HG02610 (cell line): ENCODE measurements at regions not wholly inside any gene's neighbourhood (a gene's known extent, or its start where the extent isn't known, plus 50 kb on each side); places are given as distances from the start of the nearest gene placed in this dataset.

ENCODE experiments used
- ATAC-seq: cut with Tn5 transposase; IDR thresholded peaks from one replicate; pipeline ENCODE4 v1.9.1; 2021; ENCODE audit warnings: mild to moderate bottlenecking, moderate library complexity; ENCODE audit not compliant: unreplicated experiment

DNA sequence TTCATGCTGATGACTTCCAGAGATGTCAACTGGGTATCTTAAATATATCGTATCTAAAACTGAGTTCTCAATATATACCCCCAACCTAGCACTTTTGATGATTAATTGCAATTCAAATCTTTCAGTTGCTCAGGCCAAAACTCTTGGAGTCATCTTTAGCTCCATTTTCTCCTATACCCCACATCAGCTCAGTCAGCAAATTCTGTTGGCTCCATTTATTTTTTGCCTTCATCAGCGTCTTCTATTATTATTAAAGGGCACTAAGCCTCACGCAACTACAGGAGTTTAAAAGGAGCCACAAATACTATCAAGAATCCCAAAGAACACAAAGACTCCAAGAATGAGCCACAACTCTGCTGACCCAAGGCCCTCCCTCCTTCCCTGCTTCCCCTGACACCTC lies 134.9 kb downstream of the KCTD12 start:
- no peak for ATAC-seq

DNA sequence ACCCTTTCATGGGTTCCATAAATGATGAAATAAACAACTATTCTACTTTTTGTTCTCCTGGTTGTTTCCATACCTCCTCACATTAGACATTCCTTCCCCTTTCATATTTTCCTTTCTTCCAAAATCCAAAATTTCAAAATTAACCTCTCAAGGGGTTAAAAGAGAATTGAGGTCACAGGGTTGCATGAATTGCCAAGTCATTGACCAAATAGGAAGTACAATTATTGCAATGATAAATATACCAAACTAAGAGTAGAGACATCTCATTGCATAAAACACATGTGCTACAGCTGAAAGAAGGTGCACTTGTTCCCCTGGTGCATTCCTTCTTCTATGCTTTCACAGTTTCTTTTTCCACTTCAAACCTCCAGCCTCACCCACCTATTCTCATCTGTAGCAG lies 136.1 kb downstream of the KCTD12 start:
- no peak for ATAC-seq

- ATAC-seq: peak; percentile 87
These were observed 140.7 kb downstream of the KCTD12 start for GRCh38 chr13:76745261-76746200.

DNA sequence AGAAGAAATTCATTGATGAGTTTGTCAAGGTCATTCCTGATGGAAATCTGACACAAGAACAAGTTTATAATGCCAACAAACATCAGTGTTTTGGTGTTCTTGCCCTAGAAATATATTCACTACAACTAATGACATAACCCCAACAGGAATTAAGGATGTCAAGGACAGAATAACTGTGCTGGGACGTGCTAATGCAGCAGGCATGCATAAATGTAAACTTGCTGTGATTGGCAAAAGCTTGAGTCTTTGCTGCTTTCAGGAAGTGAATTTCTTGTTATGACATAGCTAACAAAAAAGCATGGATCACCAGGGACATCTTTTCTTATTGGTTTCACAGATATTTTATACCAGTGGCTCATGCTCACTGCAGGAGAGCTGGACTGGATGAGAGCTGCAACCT lies 144.6 kb downstream of the KCTD12 start:
- ATAC-seq: no peak

DNA sequence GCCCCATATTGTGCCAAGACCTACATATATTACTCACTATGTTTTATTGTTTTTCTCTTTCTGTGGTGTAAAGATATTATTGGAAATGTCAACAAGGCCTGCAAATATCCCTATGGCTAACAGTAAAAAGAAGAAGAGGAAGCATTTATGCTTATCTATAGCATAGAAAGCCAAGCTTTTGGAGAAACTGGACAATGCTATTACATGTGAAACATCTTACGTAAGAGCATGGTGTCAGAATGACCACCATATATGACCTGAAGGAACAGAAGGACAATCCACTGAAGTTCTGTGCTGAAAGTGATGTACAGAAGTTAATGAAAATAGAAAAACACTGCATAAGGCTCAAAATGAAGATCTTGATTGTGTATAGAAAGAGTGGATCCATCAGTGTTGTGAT lies 145.2 kb downstream of the KCTD12 start:
- ATAC-seq: no peak

- ATAC-seq: no peak
These were observed 147.6 kb downstream of the KCTD12 start for GRCh38 chr13:76738616-76739015.

- no peak for ATAC-seq
These were observed 148.7 kb downstream of the KCTD12 start for GRCh38 chr13:76737526-76737925.

GRCh38 chr13:76735641-76736040 lies 150.6 kb downstream of the KCTD12 start:
- ATAC-seq: peak; percentile 73

DNA sequence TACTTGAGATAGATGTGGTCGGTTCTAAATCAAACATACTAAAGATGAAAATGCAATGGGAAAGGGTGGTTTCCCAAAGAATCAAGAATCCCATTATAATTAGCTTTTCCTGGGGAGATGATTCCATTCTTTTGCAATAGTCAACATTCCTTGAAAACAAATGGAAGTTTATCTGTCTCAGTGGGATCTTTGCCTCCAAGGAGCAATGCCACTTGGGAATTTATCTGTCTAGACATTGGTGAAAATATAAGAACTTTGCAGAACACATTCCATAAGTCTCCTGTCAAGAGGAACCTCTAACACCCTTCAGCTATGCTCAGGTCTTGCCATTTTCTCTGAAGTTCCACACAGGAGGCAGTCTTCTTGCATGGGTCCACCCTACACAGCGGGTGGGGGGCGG lies 152.5 kb downstream of the KCTD12 start:
- ATAC-seq: no peak

DNA sequence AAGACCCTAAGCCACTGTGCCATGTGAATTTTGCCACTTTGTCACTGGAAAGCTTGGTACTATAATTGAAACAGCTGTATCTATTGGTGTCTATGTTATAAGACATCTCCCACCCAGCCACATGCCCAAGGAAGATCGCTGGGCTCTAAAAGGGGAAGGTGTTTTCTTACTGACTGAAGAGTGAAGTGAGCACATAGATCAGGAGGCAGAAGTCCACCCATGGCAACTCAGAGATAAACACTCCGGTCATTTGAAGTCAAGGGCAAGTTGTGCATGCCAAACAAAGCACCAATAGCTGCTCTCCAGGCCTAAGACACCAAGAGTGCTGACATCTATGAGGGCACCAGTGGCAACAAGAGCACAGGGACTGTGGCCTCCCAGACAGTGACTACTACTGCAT lies 153.8 kb downstream of the KCTD12 start:
- ATAC-seq: no peak

GRCh38 chr13:76730220-76730619 lies 156.0 kb downstream of the KCTD12 start:
- no peak for ATAC-seq

DNA sequence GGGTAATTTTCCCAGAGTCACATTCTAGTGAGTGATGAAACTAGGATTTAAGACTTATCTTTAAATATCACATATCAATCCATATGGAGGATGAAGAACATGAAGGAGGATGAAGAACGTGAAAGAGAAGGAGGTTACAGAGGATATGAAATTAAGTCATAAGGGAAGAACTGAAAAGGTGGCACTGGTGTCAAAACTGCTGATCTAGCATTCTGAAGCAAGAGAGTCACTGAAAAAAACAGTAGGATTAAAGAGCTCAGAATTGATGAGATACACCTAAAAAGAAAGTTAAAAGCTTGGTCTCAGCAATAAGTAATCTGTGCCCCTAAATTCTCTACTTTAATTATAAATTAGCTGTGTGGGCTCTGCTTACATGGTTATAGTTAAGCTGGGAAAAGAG lies 156.5 kb downstream of the KCTD12 start:
- ATAC-seq: no peak

GRCh38 chr13:76725896-76726295 lies 160.3 kb downstream of the KCTD12 start:
- no peak for ATAC-seq

- no peak for ATAC-seq
These were observed 161.0 kb downstream of the KCTD12 start for GRCh38 chr13:76725211-76725610.

DNA sequence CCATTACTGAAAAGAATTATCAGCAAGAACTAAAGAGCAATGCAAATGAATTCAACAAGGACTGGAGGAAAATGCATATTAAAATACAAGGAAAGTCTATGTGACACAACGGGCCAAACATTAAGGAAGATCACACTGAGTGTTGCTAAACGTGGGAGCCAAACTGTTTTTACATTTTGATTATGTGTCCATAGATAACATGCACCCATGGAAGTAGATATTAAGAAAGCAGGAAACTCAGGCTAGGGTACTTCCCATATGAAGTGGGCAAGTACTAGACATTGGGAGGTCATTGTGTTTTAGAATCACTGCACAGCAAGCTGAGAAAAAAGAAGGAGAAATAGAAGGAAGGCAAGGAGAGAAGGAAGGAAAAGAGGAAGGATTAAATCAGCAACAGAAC lies 161.8 kb downstream of the KCTD12 start:
- ATAC-seq: no peak

- ATAC-seq: peak; percentile 67
These were observed 162.5 kb downstream of the KCTD12 start for GRCh38 chr13:76723551-76724232.

GRCh38 chr13:76722782-76723181 lies 163.4 kb downstream of the KCTD12 start:
- no peak for ATAC-seq

- no peak for ATAC-seq
These were observed 165.4 kb downstream of the KCTD12 start for GRCh38 chr13:76720821-76721220.

- ATAC-seq: no peak
These were observed 165.8 kb downstream of the KCTD12 start for GRCh38 chr13:76720416-76720815.

- no peak for ATAC-seq
These were observed 166.2 kb downstream of the KCTD12 start for GRCh38 chr13:76719955-76720354.

DNA sequence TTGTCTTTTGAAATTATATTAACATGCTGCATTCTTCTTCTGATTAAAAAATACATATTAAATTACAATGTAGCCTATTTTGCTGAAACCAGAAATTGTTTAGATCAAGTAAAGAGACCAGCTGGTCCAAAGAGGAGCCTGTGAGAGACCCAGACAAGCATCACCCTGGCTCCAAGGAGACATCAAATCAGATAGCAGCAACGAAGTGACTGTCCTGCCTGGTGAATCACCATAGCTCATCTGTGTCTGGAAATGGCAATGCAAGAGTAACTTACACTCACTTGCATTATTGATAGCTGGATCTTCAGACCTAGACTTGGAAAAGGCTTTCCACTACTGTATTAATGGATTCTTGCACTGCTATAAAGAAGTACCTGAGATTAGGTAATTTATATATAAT lies 169.1 kb downstream of the KCTD12 start:
- no peak for ATAC-seq

- ATAC-seq: no peak
These were observed 170.6 kb downstream of the KCTD12 start for GRCh38 chr13:76715621-76716020.
